ENCODE measurements at regions not wholly inside any gene's neighbourhood (a gene's known extent, or its start where the extent isn't known, plus 50 kb on each side); places are given as distances from the start of the nearest gene placed in this dataset.

GRCh38 chr1:218030846-218031245, 254.2 kb upstream of the RRP15 start:
- no peak for TF ChIP-seq OSR1 (CRISPR knock-in tag; IDR thresholded peaks at IDR 0.05)
- TF ChIP-seq, protein P1, sequence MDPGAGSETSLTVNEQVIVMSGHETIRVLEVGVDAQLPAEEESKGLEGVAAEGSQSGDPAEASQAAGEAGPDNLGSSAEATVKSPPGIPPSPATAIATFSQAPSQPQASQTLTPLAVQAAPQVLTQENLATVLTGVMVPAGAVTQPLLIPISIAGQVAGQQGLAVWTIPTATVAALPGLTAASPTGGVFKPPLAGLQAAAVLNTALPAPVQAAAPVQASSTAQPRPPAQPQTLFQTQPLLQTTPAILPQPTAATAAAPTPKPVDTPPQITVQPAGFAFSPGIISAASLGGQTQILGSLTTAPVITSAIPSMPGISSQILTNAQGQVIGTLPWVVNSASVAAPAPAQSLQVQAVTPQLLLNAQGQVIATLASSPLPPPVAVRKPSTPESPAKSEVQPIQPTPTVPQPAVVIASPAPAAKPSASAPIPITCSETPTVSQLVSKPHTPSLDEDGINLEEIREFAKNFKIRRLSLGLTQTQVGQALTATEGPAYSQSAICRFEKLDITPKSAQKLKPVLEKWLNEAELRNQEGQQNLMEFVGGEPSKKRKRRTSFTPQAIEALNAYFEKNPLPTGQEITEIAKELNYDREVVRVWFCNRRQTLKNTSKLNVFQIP (CRISPR knock-in tag; IDR thresholded peaks at IDR 0.05; ENCODE audit: borderline replicate concordance, low read depth), result no peak
- no peak for TF ChIP-seq ZNF8 (CRISPR knock-in tag; IDR thresholded peaks at IDR 0.05)
- no peak for TF ChIP-seq CSDC2 (CRISPR knock-in tag; IDR thresholded peaks at IDR 0.05)
- no peak for TF ChIP-seq CSRNP3 (CRISPR knock-in tag; IDR thresholded peaks at IDR 0.05)
- peak; percentile 38 for ATAC-seq

GRCh38 chr1:218031901-218032300, 253.2 kb upstream of the RRP15 start:
- TF ChIP-seq ZNF8 (CRISPR knock-in tag; IDR thresholded peaks at IDR 0.05) (no peak), ESRRG (CRISPR knock-in tag; IDR thresholded peaks at IDR 0.05) (no peak), ZNF70 (CRISPR knock-in tag; IDR thresholded peaks at IDR 0.05) (no peak), OSR1 (CRISPR knock-in tag; IDR thresholded peaks at IDR 0.05) (no peak), BACH2 (CRISPR knock-in tag; IDR thresholded peaks at IDR 0.05; ENCODE audit: borderline replicate concordance) (no peak), TCF4 (CRISPR knock-in tag; IDR thresholded peaks at IDR 0.05; ENCODE audit: borderline replicate concordance) (no peak), ARNTL (CRISPR knock-in tag; IDR thresholded peaks at IDR 0.05; ENCODE audit: borderline replicate concordance, low read depth) (no peak)
- TF ChIP-seq, protein P1 (CRISPR knock-in tag; IDR thresholded peaks at IDR 0.05; ENCODE audit: borderline replicate concordance, low read depth), result no peak
- peak; percentile 33 for ATAC-seq

DNA sequence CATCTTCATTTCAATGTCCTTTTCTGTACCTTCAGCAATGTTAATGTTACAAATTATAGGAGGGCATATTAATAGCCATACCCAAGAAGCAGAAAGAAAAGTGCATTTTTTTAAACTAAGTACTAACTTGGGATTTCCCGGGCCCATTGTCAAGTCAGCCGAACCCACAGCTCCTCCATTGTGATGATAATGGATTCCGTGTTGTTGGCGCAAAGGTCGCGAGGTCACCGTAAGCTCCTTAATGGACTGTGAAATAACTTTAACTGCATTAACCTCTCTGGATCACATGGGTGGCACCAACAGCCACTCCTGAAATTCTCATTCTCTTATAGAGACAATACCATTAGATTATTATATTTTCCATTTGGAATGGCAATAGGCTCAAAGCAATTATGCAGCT, 250.6 kb upstream of the RRP15 start:
- TF ChIP-seq ZNF8 (CRISPR knock-in tag; IDR thresholded peaks at IDR 0.05), result no peak
- TF ChIP-seq CSDC2 (CRISPR knock-in tag; IDR thresholded peaks at IDR 0.05), result no peak
- no peak for TF ChIP-seq CREB5 (CRISPR knock-in tag; IDR thresholded peaks at IDR 0.05; ENCODE audit: low read depth)
- no peak for TF ChIP-seq ESRRG (CRISPR knock-in tag; IDR thresholded peaks at IDR 0.05)
- TF ChIP-seq RARB (CRISPR knock-in tag; IDR thresholded peaks at IDR 0.05), result no peak
- TF ChIP-seq BACH2 (CRISPR knock-in tag; IDR thresholded peaks at IDR 0.05; ENCODE audit: borderline replicate concordance), result no peak
- TF ChIP-seq, protein P2, sequence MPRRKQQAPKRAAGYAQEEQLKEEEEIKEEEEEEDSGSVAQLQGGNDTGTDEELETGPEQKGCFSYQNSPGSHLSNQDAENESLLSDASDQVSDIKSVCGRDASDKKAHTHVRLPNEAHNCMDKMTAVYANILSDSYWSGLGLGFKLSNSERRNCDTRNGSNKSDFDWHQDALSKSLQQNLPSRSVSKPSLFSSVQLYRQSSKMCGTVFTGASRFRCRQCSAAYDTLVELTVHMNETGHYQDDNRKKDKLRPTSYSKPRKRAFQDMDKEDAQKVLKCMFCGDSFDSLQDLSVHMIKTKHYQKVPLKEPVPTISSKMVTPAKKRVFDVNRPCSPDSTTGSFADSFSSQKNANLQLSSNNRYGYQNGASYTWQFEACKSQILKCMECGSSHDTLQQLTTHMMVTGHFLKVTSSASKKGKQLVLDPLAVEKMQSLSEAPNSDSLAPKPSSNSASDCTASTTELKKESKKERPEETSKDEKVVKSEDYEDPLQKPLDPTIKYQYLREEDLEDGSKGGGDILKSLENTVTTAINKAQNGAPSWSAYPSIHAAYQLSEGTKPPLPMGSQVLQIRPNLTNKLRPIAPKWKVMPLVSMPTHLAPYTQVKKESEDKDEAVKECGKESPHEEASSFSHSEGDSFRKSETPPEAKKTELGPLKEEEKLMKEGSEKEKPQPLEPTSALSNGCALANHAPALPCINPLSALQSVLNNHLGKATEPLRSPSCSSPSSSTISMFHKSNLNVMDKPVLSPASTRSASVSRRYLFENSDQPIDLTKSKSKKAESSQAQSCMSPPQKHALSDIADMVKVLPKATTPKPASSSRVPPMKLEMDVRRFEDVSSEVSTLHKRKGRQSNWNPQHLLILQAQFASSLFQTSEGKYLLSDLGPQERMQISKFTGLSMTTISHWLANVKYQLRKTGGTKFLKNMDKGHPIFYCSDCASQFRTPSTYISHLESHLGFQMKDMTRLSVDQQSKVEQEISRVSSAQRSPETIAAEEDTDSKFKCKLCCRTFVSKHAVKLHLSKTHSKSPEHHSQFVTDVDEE (CRISPR knock-in tag; IDR thresholded peaks at IDR 0.05), result no peak
- no peak for TF ChIP-seq ZNF70 (CRISPR knock-in tag; IDR thresholded peaks at IDR 0.05)
- TF ChIP-seq ZFP30 (CRISPR knock-in tag; IDR thresholded peaks at IDR 0.05), result no peak
- no peak for TF ChIP-seq ARNTL (CRISPR knock-in tag; IDR thresholded peaks at IDR 0.05; ENCODE audit: borderline replicate concordance, low read depth)
- ATAC-seq, result no peak

- TF ChIP-seq ESRRG (CRISPR knock-in tag; IDR thresholded peaks at IDR 0.05) (no peak), ZNF70 (CRISPR knock-in tag; IDR thresholded peaks at IDR 0.05) (0 out of 2 replicates have a peak, but pooled peaks have one; percentile 45)
- peak; percentile 43; the same call in 2 of the 3 replicates for ATAC-seq
Measured at GRCh38 chr1:218048828-218049420, 236.2 kb upstream of the RRP15 start.

- no peak for ATAC-seq
- TF ChIP-seq BACH2 (CRISPR knock-in tag; IDR thresholded peaks at IDR 0.05; ENCODE audit: borderline replicate concordance), result no peak
- no peak for TF ChIP-seq ZC3H10 (CRISPR knock-in tag; IDR thresholded peaks at IDR 0.05)
Measured at GRCh38 chr1:218049641-218050040, 235.5 kb upstream of the RRP15 start.

Measured in SK-N-SH treated with all-trans-retinoic acid at 6 μM for 48 hours (cell line).